ENCODE measurements at regions not wholly inside any gene's neighbourhood (a gene's known extent, or its start where the extent isn't known, plus 50 kb on each side); places are given as distances from the start of the nearest gene placed in this dataset.

GRCh38 chr6:71766796-71767195 is 119.6 kb upstream of the RIMS1 start:
- TF ChIP-seq CTCF (IDR thresholded peaks at IDR 0.05; ENCODE audit: low read depth, low read length, poor library complexity, severe bottlenecking) (no peak), EZH2phosphoT487 (IDR thresholded peaks at IDR 0.05; ENCODE audit: borderline replicate concordance, low read length) (no peak)

Data from DOHH2 (cell line).